ENCODE measurements at regions not wholly inside any gene's neighbourhood (a gene's known extent, or its start where the extent isn't known, plus 50 kb on each side); places are given as distances from the start of the nearest gene placed in this dataset.

DNA sequence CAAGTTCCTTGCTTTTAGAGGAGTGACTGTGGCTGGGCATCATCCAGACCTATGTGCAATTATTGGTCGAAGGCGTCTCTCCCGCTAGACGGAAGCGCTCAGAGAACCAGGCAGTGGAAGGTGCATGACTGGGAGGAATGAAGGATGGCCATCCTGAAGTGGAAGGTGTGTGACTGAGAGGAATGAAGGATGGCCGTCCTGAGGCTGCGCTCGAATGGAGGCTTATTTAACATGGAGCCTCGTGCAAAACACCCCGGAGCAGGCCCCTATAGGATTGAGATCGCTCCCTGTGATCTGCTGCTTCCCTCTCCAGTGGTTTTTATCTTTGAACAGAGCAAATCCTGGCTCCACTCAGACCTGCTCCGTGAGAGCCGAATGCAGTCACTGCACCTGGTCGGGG, 140.2 kb upstream of the ID2 start:
- ATAC-seq, result no peak
- DNase-seq (ENCODE audit: low read depth, low spot score), result no peak
- no peaks in the 10 kb centered on the region for H3K9me2 ChIP-seq (ENCODE audit: insufficient read depth)
- no peaks in the 10 kb centered on the region for H4K20me1 ChIP-seq (ENCODE audit: insufficient read depth)
- H2AFZ ChIP-seq (ENCODE audit: low read depth, low read length, poor library complexity, severe bottlenecking), result no peak overlapping the region
- BruUV-seq (replicated peaks), result no TSS peak
- H3K36me3 ChIP-seq (ENCODE audit: control insufficient read depth in 1 of 2, insufficient read depth in 2 of 2, low read length in 2 of 2), result no peaks in the 10 kb centered on the region
- RAD21 ChIA-PET (ENCODE audit: low non-redundant PET in 1 of 2, low total read pairs in 2 of 2, uncharacterized antibody in 2 of 2, unreplicated experiment in 2 of 2), result no interaction called here
- CTCF ChIA-PET, result no interaction called here
- no peak overlapping the region for H3K4me2 ChIP-seq (ENCODE audit: low read length)
- no peaks in the 10 kb centered on the region for H3K79me2 ChIP-seq (ENCODE audit: insufficient read depth, low read length)
- H3K27me3 ChIP-seq (ENCODE audit: insufficient read depth, low read length), result no peaks in the 10 kb centered on the region
- POLR2A ChIA-PET, result no interaction called here
- intact Hi-C loops (cut with micrococcal nuclease), result no loop called here
- H3K9me3 ChIP-seq (ENCODE audit: control insufficient read depth in 1 of 2, insufficient read depth in 1 of 2, low read depth in 1 of 2, low read length in 2 of 2), result no peaks in the 10 kb centered on the region
- no peak overlapping the region for H3K4me3 ChIP-seq (replicated peaks in 1 of 2; ENCODE audit: low read depth in 1 of 2, low read length in 2 of 2)
- H3K27ac ChIP-seq (ENCODE audit: low read depth, low read length), result no peak overlapping the region
- peaks cover 2 to 8% of the 10 kb centered on the region in 2 experiments; a peak in 3 of 4 replicates for H3K4me1 ChIP-seq (ENCODE audit: control insufficient read depth in 1 of 2, insufficient read depth in 2 of 2, low read length in 2 of 2)
- no peak for TF ChIP-seq FOSL1 (IDR thresholded peaks at IDR 0.05; ENCODE audit: low read depth)
- TF ChIP-seq ELF1 (IDR thresholded peaks at IDR 0.05; ENCODE audit: borderline replicate concordance, low read depth), result no peak
- TF ChIP-seq, protein P1, sequence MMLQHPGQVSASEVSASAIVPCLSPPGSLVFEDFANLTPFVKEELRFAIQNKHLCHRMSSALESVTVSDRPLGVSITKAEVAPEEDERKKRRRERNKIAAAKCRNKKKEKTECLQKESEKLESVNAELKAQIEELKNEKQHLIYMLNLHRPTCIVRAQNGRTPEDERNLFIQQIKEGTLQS (IDR thresholded peaks at IDR 0.05), result no peak
- no peak overlapping the region for H3K9ac ChIP-seq (ENCODE audit: low read length)

DNA sequence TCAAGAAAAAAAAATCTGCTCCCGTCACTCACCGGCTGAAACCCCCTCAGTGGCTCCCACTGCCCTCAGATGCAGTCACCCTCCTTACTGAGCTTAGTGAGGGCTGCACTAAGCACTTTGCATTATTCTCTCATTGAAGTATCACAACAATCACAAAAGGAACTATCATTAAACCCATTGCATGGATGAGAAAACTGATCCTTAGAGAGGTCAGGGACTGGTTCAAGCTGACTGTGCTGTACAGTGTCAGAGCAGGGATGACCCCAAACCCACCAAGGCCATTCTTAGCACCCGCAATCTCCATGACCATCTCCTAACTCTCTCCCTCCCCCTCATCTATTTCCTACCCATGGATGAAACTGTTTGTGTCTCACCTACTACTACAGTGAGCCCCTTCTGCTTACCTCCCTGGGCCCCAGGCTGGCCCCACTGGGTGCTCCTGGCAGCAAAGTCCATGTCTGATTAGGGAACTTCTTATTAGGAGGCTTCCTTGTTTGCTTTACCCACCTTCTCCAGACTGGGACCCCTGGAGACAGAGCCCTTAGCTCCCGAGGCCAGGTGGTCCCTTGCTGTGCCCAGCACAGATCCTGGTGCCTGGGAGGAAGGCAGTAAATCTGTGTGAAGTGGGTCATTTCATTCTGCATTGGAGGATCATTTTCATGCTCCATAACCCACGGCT, 139.3 kb upstream of the ID2 start:
- ChIA-PET POLR2A (no interaction called here), RAD21 (ENCODE audit: low non-redundant PET in 1 of 2, low total read pairs in 2 of 2, uncharacterized antibody in 2 of 2, unreplicated experiment in 2 of 2) (no interaction called here), CTCF (no interaction called here)
- H3K4me2 ChIP-seq (ENCODE audit: low read length), result no peak overlapping the region
- H3K79me2 ChIP-seq (ENCODE audit: insufficient read depth, low read length), result no peaks in the 10 kb centered on the region
- peaks cover 2 to 8% of the 10 kb centered on the region in 2 experiments; a peak in 3 of 4 replicates for H3K4me1 ChIP-seq (ENCODE audit: control insufficient read depth in 1 of 2, insufficient read depth in 2 of 2, low read length in 2 of 2)
- no peak overlapping the region for H3K4me3 ChIP-seq (replicated peaks in 1 of 2; ENCODE audit: low read depth in 1 of 2, low read length in 2 of 2)
- no peaks in the 10 kb centered on the region for H3K9me3 ChIP-seq (ENCODE audit: control insufficient read depth in 1 of 2, insufficient read depth in 1 of 2, low read depth in 1 of 2, low read length in 2 of 2)
- no peaks in the 10 kb centered on the region for H3K36me3 ChIP-seq (ENCODE audit: control insufficient read depth in 1 of 2, insufficient read depth in 2 of 2, low read length in 2 of 2)
- TF ChIP-seq SIN3A (IDR thresholded peaks at IDR 0.05; ENCODE audit: low read depth) (no peak), CEBPB (IDR thresholded peaks at IDR 0.05; ENCODE audit: low read depth) (no peak), EZH2 (IDR thresholded peaks at IDR 0.05) (no peak), ZNF274 (IDR thresholded peaks at IDR 0.05; ENCODE audit: low read depth, low read length) (no peak)
- TF ChIP-seq, protein P1 (IDR thresholded peaks at IDR 0.05), result no peak
- no peaks in the 10 kb centered on the region for H3K27me3 ChIP-seq (ENCODE audit: insufficient read depth, low read length)
- no TSS peak for BruUV-seq (replicated peaks)
- no peak overlapping the region for H2AFZ ChIP-seq (ENCODE audit: low read depth, low read length, poor library complexity, severe bottlenecking)
- no peak overlapping the region for H3K9ac ChIP-seq (ENCODE audit: low read length)
- no peak for ATAC-seq
- no peak overlapping the region for H3K27ac ChIP-seq (ENCODE audit: low read depth, low read length)
- DNase-seq (ENCODE audit: low read depth, low spot score), result no peak
- intact Hi-C loops (cut with micrococcal nuclease), result no loop called here
- no peaks in the 10 kb centered on the region for H4K20me1 ChIP-seq (ENCODE audit: insufficient read depth)
- no peaks in the 10 kb centered on the region for H3K9me2 ChIP-seq (ENCODE audit: insufficient read depth)
